GM19452 (cell line): ENCODE measurements at regions not wholly inside any gene's neighbourhood (a gene's known extent, or its start where the extent isn't known, plus 50 kb on each side); places are given as distances from the start of the nearest gene placed in this dataset.

Experiments used
- ATAC-seq: cut with Tn5 transposase; IDR thresholded peaks from one replicate; pipeline ENCODE4 v1.9.1; 2021; ENCODE audit not compliant: unreplicated experiment

DNA sequence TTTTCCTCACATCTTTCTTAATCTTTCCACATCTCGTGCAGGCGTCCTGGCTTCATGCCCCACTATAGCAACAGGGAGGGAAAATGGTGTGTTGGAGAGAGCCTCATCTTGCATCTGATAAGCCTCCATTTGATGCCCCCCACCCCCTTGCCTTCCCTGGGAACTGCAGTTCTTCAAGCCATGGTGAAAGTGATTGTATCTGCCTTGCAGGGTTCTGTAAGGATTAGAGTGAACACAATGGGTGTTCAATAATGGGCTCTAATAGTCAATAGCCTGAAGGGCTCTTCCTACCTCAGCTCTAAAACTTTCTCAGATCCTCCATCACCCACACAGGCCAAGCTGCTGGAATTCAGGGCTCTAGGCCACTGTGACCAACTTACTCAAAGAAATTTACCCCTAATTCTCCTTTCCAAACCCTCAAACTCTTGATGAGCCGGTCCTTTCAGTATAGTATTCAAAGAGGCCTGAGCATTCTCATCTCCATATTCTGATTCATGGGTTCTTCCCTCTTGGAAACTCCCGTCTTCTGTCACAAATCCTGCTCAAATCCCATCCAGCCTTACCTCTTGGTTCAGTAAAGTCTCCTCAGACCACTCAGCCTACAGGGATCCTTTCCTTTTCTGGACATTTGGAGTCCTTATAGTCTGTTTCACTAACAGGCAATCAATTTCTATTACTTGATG is 128.3 kb upstream of the TRIM2 start:
- ATAC-seq, result no peak

DNA sequence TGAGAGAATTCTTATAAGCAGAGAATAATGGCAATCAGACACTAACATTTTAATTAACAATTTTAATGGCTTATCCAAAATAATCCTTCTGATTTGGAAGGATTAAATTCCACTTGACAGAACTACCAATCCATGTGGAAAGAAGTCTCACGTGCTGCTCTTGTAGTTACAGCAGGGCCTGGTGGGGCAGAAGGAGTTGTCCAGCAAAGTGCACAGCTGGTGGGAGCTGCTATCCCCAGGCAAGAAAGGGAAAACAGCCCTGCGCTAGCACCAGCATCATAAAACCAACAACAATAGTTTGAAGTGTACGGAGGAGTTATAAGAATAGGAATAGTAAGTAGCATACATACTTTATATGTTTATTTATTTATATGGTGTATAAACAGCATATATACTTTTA is 127.4 kb upstream of the TRIM2 start:
- no peak for ATAC-seq

DNA sequence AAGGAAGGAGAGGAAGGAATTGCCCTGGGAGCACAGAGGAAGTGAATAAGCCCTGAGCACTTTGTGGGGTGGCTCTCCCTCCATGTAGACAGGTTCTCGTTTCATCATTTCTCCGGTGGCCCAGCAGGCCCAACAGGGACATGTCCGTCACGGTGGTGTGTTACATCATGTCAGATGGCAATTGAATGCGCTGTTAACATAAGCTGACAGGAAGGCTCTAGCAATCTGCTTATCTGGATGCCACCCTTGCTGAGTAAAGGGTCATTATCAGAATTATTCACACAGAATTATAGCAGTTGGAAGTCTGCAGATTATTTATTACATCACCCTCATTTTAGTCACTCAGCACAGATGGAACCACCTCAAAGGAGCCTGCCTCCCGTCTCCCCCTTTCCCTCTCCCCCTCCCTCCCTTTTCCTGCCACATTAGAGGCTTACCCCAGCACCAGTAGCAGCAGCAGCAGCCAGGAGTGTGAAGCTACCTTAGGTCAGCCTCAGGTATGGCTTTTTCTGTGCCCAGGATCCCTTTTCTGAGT is 124.3 kb upstream of the TRIM2 start:
- no peak for ATAC-seq

DNA sequence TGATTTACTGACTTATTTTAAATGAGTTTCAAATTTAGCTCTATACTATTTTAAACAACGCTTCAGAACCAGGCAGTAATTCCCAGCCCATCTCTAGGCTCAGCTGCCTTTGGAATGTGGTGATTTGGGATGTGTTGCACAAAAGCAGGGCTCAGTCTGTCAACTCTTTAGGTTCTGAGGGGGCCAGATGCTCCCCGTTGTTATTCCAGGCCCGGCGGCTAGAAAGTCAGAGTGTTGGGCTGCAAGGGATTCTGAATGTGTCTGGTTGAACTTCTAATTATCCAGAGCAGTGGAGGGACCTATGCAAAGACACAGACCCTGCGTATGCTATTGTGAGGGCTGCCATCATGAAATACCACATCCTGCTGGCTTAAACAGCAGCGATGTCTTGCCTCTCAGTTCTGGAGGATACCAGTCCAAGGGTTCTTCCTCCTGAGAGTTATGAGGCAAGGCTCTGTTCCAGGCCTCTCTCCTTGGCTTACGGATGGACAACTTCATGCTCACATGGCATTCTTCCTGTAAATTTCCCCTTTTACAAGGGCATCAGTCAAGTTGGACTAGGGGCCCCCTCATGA is 123.2 kb upstream of the TRIM2 start:
- ATAC-seq, result no peak

DNA sequence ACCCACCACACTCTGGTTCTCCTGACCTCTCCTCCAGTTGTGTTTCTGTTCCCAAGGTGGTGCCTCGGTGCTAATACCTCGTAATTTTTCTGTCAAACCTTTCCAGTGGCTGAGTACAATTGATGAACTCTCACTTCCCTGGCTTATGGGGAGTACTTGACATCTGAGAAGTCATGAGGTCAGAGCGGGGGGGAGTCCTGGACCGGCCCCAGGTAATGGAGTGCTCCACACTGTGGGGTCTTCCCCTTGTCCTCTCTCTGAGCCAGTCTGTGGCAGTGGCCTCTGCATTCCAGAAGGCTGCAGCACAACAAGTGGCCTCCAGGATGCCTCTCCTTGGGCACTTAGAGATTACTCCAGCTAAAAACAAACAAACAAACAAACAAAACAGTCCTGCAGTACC is 122.5 kb upstream of the TRIM2 start:
- no peak for ATAC-seq

DNA sequence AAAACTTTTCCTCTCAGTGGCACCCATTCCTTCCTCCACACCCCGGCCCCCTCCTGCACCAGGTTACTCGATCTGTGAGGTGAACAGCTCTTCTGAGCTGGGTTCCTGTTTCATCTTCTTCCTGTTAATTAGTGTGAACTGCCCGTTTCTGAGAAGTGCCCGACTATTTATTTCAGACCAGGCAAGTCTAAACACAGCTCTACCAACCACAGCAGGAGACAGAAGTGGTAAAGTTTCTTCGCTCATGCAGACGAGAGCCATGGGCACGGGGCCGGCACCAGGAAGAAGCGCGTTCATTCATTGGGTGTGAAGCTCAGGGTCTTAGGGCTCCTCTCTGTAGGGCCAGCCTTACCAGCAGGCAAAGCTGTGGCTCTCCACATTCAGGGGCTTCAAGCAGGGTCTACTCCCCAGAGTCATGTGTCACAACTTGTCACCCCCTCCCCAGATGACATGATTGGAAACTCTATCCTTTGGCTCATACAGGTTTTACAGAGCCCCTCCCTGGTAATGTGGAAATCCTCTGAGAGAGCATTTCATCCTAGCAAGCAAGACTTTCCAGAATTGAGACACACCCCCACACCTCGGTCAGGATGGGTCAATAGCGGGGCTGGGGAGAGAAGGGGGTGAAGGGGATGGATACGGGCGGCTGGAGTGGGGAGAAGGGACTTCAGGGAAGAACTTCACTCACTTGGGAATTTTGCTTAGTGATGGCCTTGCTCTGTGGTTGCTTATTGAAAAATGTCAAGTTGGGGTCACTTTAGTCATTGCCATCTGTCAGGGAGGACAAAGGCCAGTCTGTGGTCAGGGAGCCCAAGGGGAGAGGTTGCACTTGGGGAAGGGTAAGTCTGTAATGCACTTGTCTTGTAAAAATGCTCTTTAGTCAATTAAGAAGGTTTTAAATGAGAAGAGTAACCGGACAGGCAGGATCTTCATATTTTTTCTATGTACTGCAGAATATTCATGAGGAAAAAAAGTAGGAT is 121.6 kb upstream of the TRIM2 start:
- ATAC-seq, result no peak

DNA sequence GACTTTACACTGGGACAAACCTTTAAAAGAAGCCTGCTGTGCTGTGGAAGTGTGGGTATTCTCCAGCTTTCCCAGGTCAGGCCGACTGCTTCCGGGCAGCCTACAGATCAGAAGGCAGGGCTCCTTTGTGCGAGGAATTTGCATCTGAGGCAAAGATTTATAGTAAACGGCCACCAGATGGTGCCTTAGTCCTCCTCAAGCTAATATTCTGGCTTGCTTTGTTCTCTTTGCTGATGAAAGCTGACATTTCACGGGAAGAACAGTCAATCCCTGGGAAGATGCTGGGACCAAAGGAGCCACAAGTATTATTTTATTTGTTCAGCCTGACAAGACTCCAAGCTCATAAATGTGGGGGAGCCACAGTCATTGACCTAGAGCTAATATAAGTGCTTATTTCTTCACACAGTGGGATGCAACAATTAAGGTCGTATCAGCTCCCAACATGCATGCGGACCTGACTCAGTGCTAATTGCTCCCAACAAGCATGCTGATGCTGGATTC is 120.7 kb upstream of the TRIM2 start:
- ATAC-seq, result peak; percentile 67

DNA sequence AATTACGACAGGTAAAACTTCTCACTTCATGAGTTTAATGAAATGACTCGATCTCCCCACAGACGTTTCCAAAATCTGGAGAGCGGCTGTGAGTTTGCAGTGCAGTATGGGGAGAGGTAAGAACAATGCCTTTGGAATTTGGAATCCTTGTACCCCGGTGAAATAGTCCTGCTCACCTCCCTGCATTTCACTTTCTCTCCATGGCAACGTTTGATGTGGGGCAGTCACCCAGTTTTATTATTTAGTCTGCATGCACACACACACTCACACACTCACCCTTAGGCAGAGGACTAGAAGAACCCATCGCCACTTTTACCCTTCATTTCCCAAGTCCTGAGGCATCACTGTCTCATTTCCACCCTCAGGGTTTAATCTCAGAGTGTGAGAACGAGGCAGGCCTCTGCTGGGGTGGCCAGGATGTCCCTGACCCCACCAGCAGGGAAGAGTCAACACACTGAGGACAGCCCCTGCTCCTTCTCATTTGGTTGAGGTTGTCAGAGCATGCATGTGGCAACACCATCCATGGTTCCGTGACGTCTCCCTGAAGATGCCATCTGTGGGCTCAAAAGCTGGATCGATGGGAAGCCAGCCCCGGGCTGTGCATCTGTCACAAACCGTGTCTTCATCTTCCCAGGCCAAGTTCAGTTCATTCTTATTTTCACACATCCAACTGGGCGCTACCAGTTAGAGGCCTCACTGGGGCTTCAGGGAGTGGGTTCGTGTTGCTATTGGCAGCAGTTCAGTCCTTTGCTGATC is 119.8 kb upstream of the TRIM2 start:
- ATAC-seq, result no peak

DNA sequence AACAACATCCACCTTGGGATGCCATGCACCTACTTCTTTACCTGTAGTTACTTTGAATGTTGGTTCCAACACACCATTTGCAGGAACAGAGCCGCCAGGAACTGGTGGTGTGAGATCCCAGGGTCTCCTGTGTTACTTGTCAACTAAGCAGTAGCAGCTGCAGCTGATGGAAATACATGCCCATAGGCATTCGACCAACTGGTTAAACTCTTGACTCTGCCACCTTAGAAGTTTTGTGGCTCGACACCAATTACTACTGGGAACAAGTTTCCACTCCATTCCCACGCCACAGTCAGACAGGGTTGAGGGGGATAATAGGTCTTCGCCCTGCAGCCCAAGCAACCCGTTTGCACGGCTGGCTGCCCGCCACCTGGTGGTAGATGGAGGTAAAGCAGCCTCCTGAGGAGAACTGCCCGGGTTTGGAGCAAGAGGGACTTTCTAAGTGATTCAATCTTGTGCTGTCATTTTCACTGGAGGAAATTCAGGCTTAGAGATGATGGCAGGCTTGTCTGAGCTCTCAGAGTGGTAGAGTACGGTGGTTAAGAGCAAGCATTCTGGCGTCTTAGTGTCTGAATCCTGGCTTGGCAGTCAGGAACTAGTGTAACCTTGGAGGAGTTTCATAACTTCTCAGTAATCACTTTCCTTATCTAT is 119.1 kb upstream of the TRIM2 start:
- no peak for ATAC-seq

DNA sequence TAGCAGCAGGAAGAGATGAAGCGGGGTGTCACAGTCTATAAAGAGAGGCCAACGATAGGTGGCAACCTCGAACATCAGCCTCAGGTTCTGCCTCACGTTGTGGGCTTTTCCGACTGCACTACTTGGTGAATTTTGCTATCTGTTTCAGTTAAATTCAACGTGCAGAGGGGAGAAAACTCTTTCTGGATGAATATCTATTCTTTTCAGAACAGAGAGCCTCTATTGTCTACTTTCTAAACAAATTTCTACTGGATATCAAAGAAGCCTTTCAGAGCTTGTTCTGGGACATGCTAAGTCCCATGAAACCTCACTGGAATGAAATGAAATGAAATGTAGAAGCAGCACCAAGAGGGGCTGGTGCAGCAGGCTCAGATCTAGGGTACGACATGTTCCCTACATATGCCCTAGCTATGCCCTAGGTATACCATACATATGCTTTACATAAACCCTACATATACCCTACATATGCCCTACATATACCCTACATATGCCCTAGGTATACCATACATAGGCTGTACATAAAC is 116.5 kb upstream of the TRIM2 start:
- no peak for ATAC-seq

DNA sequence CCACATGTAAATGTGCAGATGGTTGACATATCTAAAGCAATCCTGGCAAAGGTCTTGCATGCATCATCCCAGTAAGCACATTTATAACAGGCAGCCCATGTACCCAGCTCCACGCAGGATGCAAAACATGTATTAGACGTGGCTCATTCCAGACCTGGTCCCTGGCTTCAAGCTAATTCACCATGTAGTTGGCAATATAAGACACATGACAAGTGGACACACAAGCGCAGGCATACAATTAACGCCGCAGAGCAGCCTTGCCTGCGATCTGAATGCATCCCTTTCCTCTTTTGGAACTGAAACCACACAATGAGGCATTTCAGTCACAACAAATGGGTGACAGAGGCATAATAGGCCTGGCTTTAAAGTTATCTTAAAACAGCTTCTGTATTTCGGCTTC is 114.5 kb upstream of the TRIM2 start:
- ATAC-seq, result no peak

DNA sequence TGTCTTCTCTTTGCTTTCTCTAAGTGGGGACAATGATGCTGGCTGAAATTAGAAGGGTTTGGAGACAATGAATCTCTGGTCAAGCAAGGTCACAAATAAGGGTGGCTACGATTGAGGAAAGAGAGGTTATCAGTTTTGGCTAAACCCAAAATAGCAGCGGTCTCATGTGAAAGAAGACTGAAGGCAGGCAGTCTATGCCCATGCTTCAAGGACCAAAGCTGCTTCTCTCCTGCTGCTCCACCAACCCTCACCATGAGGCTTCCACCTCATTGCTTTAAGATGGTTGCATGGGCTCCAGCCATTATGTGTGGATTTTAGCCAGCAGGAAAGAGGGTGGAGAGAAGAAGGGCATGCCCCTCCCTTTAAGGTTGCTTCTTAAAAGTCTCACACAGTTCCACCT is 114.1 kb upstream of the TRIM2 start:
- no peak for ATAC-seq

DNA sequence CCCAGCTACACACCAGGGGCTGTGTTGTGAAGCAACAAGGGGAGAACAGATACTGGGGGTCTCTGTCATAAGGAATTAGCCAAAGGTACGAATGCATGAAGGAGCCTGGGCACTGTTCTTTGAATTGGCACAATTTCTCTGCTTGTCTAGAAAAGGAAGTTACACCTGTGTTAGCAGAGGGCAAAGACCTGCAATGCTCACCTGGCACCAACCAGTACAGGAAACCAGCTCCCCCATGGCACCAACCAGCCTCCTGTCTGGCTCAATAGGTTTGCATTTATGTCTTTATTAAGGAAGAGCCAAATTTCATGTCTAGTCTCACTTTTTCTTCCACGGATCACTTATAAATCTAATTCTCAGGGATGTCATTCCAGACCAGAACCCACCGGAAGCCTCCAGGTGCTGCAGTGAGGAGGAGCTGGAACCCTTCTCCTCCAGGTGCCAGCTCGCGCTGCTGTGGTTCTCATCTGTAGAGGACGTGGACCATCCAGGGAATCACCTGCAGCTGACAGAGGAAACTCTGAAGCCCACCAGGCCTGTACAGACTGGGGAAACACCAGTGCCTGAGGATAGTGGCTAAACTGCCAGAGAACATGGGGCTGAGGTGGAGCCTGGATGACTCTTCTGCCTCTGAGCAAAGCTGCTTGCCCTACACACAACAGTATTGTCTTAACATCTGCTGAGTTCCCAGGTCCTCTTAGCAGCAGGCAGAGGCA is 113.4 kb upstream of the TRIM2 start:
- no peak for ATAC-seq

DNA sequence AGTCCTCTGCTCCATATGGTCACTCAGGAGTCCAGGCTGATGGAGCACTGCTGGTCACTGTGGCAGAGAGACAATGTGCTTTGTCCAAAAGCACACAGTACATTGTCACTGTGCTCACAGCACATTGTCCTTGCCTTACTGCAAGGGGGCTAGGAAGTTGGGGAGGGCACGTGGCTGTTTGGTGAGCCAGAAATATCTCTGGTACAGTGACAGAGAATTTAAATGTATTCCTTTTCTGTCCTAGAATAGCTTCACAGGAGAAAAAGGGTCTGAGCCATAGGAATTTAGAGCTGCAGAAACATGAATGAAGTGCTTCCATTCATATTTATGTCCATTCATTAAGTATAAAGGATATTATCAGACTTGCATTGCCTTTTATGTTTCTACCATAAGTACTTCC is 110.8 kb upstream of the TRIM2 start:
- no peak for ATAC-seq

DNA sequence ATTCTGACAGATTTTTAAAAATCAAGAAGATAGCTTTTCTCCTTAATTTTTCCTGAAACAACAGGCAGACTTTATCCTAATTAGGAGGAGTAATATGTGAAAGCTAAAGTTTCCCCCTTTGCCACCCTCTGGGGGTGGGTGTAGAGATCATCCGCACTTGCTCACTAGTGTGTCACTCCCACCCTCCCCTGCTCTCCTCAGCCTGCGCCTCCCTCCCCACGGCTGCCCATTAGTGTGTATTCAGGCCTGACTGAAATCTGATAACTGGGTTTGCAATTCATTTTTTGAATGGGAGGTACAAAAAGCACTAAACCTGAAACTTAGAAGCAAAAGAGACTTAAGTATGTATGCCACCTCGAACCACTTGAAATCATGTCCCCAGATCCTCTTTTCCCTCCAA is 110.4 kb upstream of the TRIM2 start:
- no peak for ATAC-seq

DNA sequence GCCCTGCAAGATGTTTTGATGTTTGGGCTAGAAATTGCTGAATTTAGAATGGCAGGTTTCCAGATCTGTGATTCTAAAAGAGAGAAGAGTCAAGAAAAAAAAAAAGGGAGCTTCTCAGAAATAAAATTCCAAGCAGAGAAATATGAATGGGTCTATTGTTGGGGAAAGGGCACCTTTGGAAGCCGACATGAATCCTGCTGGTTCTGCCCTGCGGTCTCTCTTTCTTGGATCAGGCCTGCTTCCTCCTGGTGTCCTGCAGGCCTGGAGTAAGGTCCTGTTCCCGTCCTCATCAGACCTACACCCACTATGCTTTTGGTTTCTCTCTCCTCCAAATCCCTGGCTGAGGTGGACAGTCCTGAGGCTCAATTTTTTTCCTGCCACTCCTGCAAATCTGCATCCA is 109.8 kb upstream of the TRIM2 start:
- ATAC-seq, result no peak

DNA sequence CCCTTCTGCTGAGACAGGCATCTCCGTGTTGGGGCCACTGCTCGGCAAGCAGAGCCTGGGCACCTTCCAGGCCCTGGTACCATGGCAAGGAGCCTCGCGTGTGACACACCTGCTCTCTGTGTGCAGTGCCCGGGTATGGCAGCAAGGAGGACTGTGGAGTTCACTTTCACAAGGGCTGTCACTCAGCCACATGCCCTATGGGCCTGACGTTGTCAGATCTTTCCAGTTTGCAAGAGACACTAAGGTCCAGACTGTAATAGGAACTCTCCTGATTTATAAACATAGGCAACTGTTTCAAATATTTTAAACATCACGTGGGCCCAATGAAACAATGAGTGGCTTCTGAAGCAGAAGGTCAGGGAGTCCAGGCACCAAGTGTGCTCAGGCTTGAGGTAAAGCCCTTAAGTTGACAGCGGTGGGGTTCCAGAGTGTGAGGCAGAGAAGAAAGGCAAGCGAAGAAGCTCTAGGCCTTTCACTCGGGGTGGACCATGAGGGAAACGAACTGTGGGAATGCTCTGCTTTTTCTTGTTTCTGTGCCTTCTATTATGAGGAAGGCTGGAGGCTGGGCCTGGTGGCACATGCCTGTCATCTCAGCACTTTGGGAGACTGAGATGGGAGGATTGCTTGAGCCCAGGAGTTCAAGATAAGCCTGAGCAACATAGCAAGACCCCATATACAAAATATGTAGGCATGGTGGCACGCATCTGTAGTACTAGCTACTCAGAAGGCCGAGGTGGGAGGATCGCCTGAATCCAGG is 108.6 kb upstream of the TRIM2 start:
- ATAC-seq, result no peak

DNA sequence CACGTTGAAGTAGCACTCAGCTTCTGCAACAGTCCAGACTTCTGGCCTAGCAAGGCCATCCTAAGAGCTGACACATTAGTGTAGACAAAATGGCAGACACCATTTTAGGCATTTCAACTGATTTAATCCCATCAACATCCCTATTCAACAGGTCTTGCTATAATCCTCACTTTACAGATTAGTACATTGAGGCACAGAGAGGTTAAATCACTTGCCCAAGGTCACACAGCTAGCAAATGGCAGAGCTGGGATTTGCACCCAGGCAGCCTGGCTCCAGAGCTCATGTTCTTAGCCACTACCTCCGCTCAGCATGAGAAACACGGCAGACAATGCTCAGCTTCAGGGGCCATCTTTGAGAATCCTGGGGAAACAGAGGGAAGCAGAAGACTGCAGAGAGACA is 107.9 kb upstream of the TRIM2 start:
- no peak for ATAC-seq

DNA sequence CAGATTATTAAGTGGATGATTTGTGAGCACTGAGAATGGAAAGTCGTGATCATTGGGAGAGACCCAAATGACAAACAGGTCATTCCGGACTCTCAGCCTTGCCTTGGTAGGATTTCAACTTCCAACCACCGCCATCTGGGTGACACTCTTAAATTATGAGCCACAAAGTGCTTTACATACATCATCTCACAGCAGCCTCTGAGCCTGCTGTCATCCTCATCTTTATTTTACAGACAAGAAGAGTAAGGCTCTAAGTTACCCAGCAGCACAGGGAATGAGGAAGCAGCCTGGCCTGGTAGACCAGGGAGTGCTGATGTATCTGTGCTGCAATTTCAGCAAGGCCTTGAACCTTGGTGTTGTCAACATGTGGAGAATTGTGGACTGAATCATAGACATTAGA is 105.8 kb upstream of the TRIM2 start:
- no peak for ATAC-seq
